Panc1 (cell line): ENCODE measurements at regions not wholly inside any gene's neighbourhood (a gene's known extent, or its start where the extent isn't known, plus 50 kb on each side); places are given as distances from the start of the nearest gene placed in this dataset.
"Not testable (repeated sequence)": the region's sequence is repeated elsewhere in the genome, so short reads cannot be mapped to it uniquely, and the experiment has no call there.

Source experiments
- ATAC-seq: fragments of 200-7000 bp; cut with Tn5 transposase; 2 replicates; pipeline ENCODE4 v1.9.1; 2020; ENCODE audit warnings: mild to moderate bottlenecking, moderate library complexity
- BruUV-seq: library from RNA; stranded (reverse); fragments of 400-500 nt; replicated peaks from 2 replicates; lab custom pipeline; 2021; lab: Mats Ljungman, UMichigan
- CTCF ChIA-PET: fragments of 300-600 bp; sonication (Branson Sonifier 250); formaldehyde crosslinking; loops from one replicate; lab custom pipeline; 2022; ENCODE audit warnings: antibody characterized with exemption; lab: Charles Lee
- POLR2A ChIA-PET: fragments of 300-600 bp; sonication (Branson Sonifier 250); formaldehyde crosslinking; loops from one replicate; lab custom pipeline; 2022; ENCODE audit warnings: antibody characterized with exemption; lab: Charles Lee
- DNase-seq: peaks from one replicate; pipeline ENCODE4 v3.0.0-alpha.2; 2010; ENCODE audit warnings: low read depth, low spot score
- H3K27ac ChIP-seq: 2 replicates; pipeline ENCODE4 v1.5.1; 2011; ENCODE audit warnings: mild to moderate bottlenecking, low read length, inconsistent platforms
- H3K27me3 ChIP-seq: fragments of 200-500 bp; sonication (Bioruptor generic); 2 replicates; pipeline ENCODE4 v1.6.0; 2014; ENCODE audit warnings: low read length, inconsistent platforms; ENCODE audit not compliant: control insufficient read depth, insufficient read depth
- H3K36me3 ChIP-seq: fragments of 200-500 bp; sonication (Bioruptor generic); 2 replicates; pipeline ENCODE4 v1.5.1; 2014; ENCODE audit warnings: inconsistent platforms, mild to moderate bottlenecking, low read length, moderate library complexity; ENCODE audit not compliant: control insufficient read depth, insufficient read depth
- H3K4me1 ChIP-seq: 2 replicates; pipeline ENCODE4 v1.5.1; 2011; ENCODE audit warnings: inconsistent platforms, mild to moderate bottlenecking, low read length, moderate library complexity; ENCODE audit not compliant: control insufficient read depth, insufficient read depth
- H3K4me3 ChIP-seq, 2 experiments: 2 replicates each; pipeline ENCODE4 v1.5.1; 2011 to 2012; ENCODE audit warnings: low read depth in 2 of 2, low read length in 2 of 2, mild to moderate bottlenecking in 2 of 2, inconsistent platforms in 1 of 2, moderate library complexity in 1 of 2
- H3K9me3 ChIP-seq: fragments of 200-500 bp; sonication (Bioruptor generic); 2 replicates; pipeline ENCODE4 v1.5.1; 2014; ENCODE audit warnings: low read depth, mild to moderate bottlenecking, inconsistent platforms, low read length, moderate library complexity; ENCODE audit not compliant: control insufficient read depth, insufficient read depth
- CTCF ChIP-seq: fragments of 450-650 bp; IDR thresholded peaks from 2 replicates; pipeline ENCODE4 v1.5.1; 2017; ENCODE audit warnings: mild to moderate bottlenecking
- in situ Hi-C: cut with HindIII; loops from 2 replicates; pipeline ENCODE4 v1.10.0; 2016; ENCODE audit warnings: low sequenced_read_pairs, low pct_unique_long_range_greater_than_20kb
- intact Hi-C: fragments of 100-400 bp; cut with micrococcal nuclease; formaldehyde crosslinking; loops from one replicate; pipeline ENCODE4 v1.10.0; 2022; ENCODE audit not compliant: unreplicated experiment

- H3K36me3 ChIP-seq, H3K27me3 ChIP-seq, DNase-seq, in situ Hi-C loops, H3K27ac ChIP-seq, H3K9me3 ChIP-seq, POLR2A ChIA-PET, intact Hi-C loops, H3K4me1 ChIP-seq, H3K4me3 ChIP-seq, CTCF ChIA-PET, ATAC-seq, BruUV-seq: not testable (repeated sequence)
- peak; percentile 35; the same call in 1 of the 2 replicates for TF ChIP-seq CTCF
Measured at GRCh38 chr2:89205153-89205552, 513.7 kb downstream of the RPIA start.

- H3K36me3 ChIP-seq, H3K9me3 ChIP-seq, intact Hi-C loops, BruUV-seq, CTCF ChIA-PET, ATAC-seq, in situ Hi-C loops, H3K27ac ChIP-seq, H3K4me1 ChIP-seq, H3K4me3 ChIP-seq, H3K27me3 ChIP-seq, POLR2A ChIA-PET: not testable (repeated sequence)
- DNase-seq = peak; percentile 61
Measured at GRCh38 chr2:89208144-89208932, 516.9 kb downstream of the RPIA start.

GRCh38 chr2:89213151-89213550, 521.7 kb downstream of the RPIA start:
- CTCF ChIA-PET, POLR2A ChIA-PET, ATAC-seq, H3K36me3 ChIP-seq, H3K27me3 ChIP-seq, DNase-seq, intact Hi-C loops, in situ Hi-C loops, H3K27ac ChIP-seq, BruUV-seq, H3K9me3 ChIP-seq, H3K4me3 ChIP-seq, H3K4me1 ChIP-seq: not testable (repeated sequence)

GRCh38 chr2:89213811-89214210, 522.3 kb downstream of the RPIA start:
- H3K9me3 ChIP-seq, POLR2A ChIA-PET, DNase-seq, BruUV-seq, H3K4me1 ChIP-seq, H3K4me3 ChIP-seq, ATAC-seq, CTCF ChIA-PET, in situ Hi-C loops, H3K27me3 ChIP-seq, intact Hi-C loops, H3K36me3 ChIP-seq, H3K27ac ChIP-seq: not testable (repeated sequence)

GRCh38 chr2:89221474-89221873, 530.0 kb downstream of the RPIA start:
- BruUV-seq, H3K36me3 ChIP-seq, in situ Hi-C loops, ATAC-seq, H3K27ac ChIP-seq, CTCF ChIA-PET, H3K9me3 ChIP-seq, H3K27me3 ChIP-seq, DNase-seq, H3K4me3 ChIP-seq, H3K4me1 ChIP-seq, POLR2A ChIA-PET, intact Hi-C loops: not testable (repeated sequence)

- H3K4me1 ChIP-seq, intact Hi-C loops, H3K9me3 ChIP-seq, H3K27ac ChIP-seq, POLR2A ChIA-PET, H3K36me3 ChIP-seq, H3K27me3 ChIP-seq, DNase-seq, in situ Hi-C loops, H3K4me3 ChIP-seq, CTCF ChIA-PET, BruUV-seq, ATAC-seq: not testable (repeated sequence)
Measured at GRCh38 chr2:89222063-89222732, 530.7 kb downstream of the RPIA start.
